K562 (cell line): ENCODE measurements at regions not wholly inside any gene's neighbourhood (a gene's known extent, or its start where the extent isn't known, plus 50 kb on each side); places are given as distances from the start of the nearest gene placed in this dataset.

Experiments
- ATAC-seq: fragments of 200-7000 bp; cut with Tn5 transposase; 3 replicates; pipeline ENCODE4 v1.9.1; 2020; ENCODE audit warnings: moderate library complexity
- BruUV-seq: library from RNA; stranded (reverse); fragments of 400-500 nt; replicated peaks from 2 replicates; lab custom pipeline; 2021; lab: Mats Ljungman, UMichigan
- CTCF ChIA-PET: fragments of 300-600 bp; formaldehyde crosslinking; extraction: SDS; loops from one replicate; lab custom pipeline; 2021; ENCODE audit warnings: low intra/inter-chr PET ratio; lab: Yijun Ruan, JAX
- POLR2A ChIA-PET: fragments of 300-600, 350-650 bp; sonication (Branson Sonifier 250); formaldehyde crosslinking; extraction: SDS; loops from one replicate; lab custom pipeline; 2021; ENCODE audit warnings: antibody characterized with exemption, inconsistent platforms; lab: Yijun Ruan, JAX
- DNase-seq, 4 experiments: peaks; one replicate each; pipeline versions ENCODE4 v3.0.0 to v3.0.0-alpha.2; 2011 to 2018; ENCODE audit warnings: low spot score in 3 of 4, mixed read lengths in 3 of 4; ENCODE audit errors: extremely low read depth in 1 of 4
- FAIRE-seq: peaks from 2 replicates; lab custom pipeline; 2011; peaks lifted over from hg19 to GRCh38; lab: Jason Lieb, UNC
- H2AFZ ChIP-seq: 2 replicates; pipeline ENCODE4 v1.6.0; 2011; ENCODE audit warnings: low read depth, low read length, control low read depth, inconsistent platforms
- H3K27ac ChIP-seq: fragments of 200-600 bp; 3 replicates; pipeline ENCODE4 v1.8.0; 2011; ENCODE audit warnings: low read depth, mild to moderate bottlenecking, control low read depth, inconsistent platforms, low read length, moderate library complexity, mixed read lengths; ENCODE audit errors: extremely low read depth
- H3K27me3 ChIP-seq, 2 experiments: fragments of 300-600 bp in 1 of 2; 2 replicates in 1 of 2; 3 replicates in 1 of 2; pipeline versions ENCODE4 v1.6.0 to v1.8.0; 2011; ENCODE audit warnings: inconsistent platforms in 2 of 2, low read length in 2 of 2, mild to moderate bottlenecking in 1 of 2, mixed read lengths in 1 of 2, moderate library complexity in 1 of 2; ENCODE audit not compliant: control insufficient read depth in 2 of 2, insufficient read depth in 2 of 2
- H3K36me3 ChIP-seq: fragments of 300-600 bp; 3 replicates; pipeline ENCODE4 v1.8.0; 2011; ENCODE audit warnings: mild to moderate bottlenecking, low read length, inconsistent platforms; ENCODE audit not compliant: control insufficient read depth, insufficient read depth
- H3K4me1 ChIP-seq, 2 experiments: fragments of 200-600 bp in 1 of 2; replicated peaks in 1 of 2; 2 replicates in 1 of 2; 3 replicates in 1 of 2; pipeline versions ENCODE4 v1.5.1 to v1.8.0; 2011; ENCODE audit warnings: inconsistent platforms in 2 of 2, low read length in 2 of 2, mild to moderate bottlenecking in 1 of 2, mixed read lengths in 1 of 2, moderate library complexity in 1 of 2; ENCODE audit not compliant: control insufficient read depth in 2 of 2, insufficient read depth in 2 of 2
- H3K4me2 ChIP-seq: 2 replicates; pipeline ENCODE4 v1.6.1; 2011; ENCODE audit warnings: low read length, control low read depth, inconsistent platforms, mixed read lengths; ENCODE audit not compliant: insufficient read depth
- H3K4me3 ChIP-seq: fragments of 200-600 bp; sonication (generic), shearing (Covaris generic); 2 replicates; pipeline ENCODE4 v1.5.1; 2016; ENCODE audit warnings: control low read depth, inconsistent platforms
- H3K79me2 ChIP-seq: fragments of 200-600 bp; 3 replicates; pipeline ENCODE4 v1.8.0; 2011; ENCODE audit warnings: low read length, inconsistent platforms; ENCODE audit not compliant: control insufficient read depth, insufficient read depth
- H3K9ac ChIP-seq, 2 experiments: 2 replicates each; pipeline versions ENCODE4 v1.6.0 to v1.6.1; 2011; ENCODE audit warnings: low read depth in 2 of 2, low read length in 2 of 2, control low read depth in 1 of 2, inconsistent platforms in 1 of 2, mild to moderate bottlenecking in 1 of 2, mixed read lengths in 1 of 2; ENCODE audit not compliant: insufficient read depth in 1 of 2
- H3K9me1 ChIP-seq: one replicate; pipeline ENCODE4 v1.6.0; 2011; ENCODE audit warnings: inconsistent platforms, mild to moderate bottlenecking, low read length, moderate library complexity; ENCODE audit not compliant: control insufficient read depth, insufficient read depth
- H3K9me3 ChIP-seq: replicated peaks from 2 replicates; pipeline ENCODE4 v1.5.1; 2011; ENCODE audit warnings: low read depth, low read length, inconsistent platforms; ENCODE audit not compliant: control insufficient read depth, insufficient read depth
- H4K20me1 ChIP-seq: replicated peaks from 2 replicates; pipeline ENCODE4 v1.6.1; 2011; ENCODE audit warnings: low read length, inconsistent platforms, mixed read lengths; ENCODE audit not compliant: control insufficient read depth, insufficient read depth
- ADNP ChIP-seq: fragments of 200-800 bp; sonication (Bioruptor generic); IDR thresholded peaks from 2 replicates; pipeline ENCODE4 v1.6.1; 2016; ENCODE audit warnings: missing genetic modification characterization, missing compliant biosample characterization
- CXXC5 ChIP-seq: fragments of 250-450 bp; sonication (Bioruptor Pico); IDR thresholded peaks from 2 replicates; pipeline ENCODE4 v1.8.0; 2022; ENCODE audit warnings: inconsistent platforms, mild to moderate bottlenecking, moderate library complexity
- MIER1 ChIP-seq: fragments of 450-650 bp; IDR thresholded peaks from 2 replicates; pipeline ENCODE4 v1.6.1; 2016; ENCODE audit warnings: antibody characterized with exemption, mild to moderate bottlenecking, low read depth
- POLR2AphosphoS5 ChIP-seq: IDR thresholded peaks from 2 replicates; pipeline ENCODE4 v1.6.1; 2011; ENCODE audit warnings: mild to moderate bottlenecking, low read depth, low read length, moderate library complexity; ENCODE audit not compliant: control insufficient read depth, insufficient read depth
- POLR2G ChIP-seq: fragments of 200-400 bp; formaldehyde crosslinking; IDR thresholded peaks from 2 replicates; pipeline ENCODE4 v1.6.1; 2017; ENCODE audit warnings: low read depth, mild to moderate bottlenecking, antibody characterized with exemption, low read length, moderate library complexity
- PRDM10 ChIP-seq: fragments of 450-650 bp; IDR thresholded peaks from 2 replicates; pipeline ENCODE4 v1.6.1; 2018; ENCODE audit not compliant: partially characterized antibody
- TARDBP ChIP-seq: fragments of 450-650 bp; IDR thresholded peaks from 2 replicates; pipeline ENCODE4 v1.6.1; 2016
- USF2 ChIP-seq: sonication (generic); formaldehyde crosslinking; IDR thresholded peaks from 2 replicates; pipeline ENCODE4 v1.5.0; 2020; ENCODE audit warnings: missing genetic modification reagents
- ZFP91 ChIP-seq: sonication (generic); formaldehyde crosslinking; IDR thresholded peaks from 2 replicates; pipeline ENCODE4 v1.8.0; 2022; ENCODE audit warnings: mild to moderate bottlenecking, missing genetic modification reagents
- ZNF263 ChIP-seq: sonication (generic); formaldehyde crosslinking; IDR thresholded peaks from 2 replicates; pipeline ENCODE4 v1.8.0; 2022; ENCODE audit warnings: mild to moderate bottlenecking, missing genetic modification reagents, borderline replicate concordance
- WGBS: fragments of 100-300 bp; shearing (Covaris generic); methylation state at CpG from one replicate; pipeline ENCODE4 v1.1.6; 2016; ENCODE audit warnings: low coverage, mixed read lengths; ENCODE audit not compliant: insufficient coverage; ENCODE audit errors: missing lambda C conversion rate; 5-methylcytosine and 5-hydroxymethylcytosine counted together
- in situ Hi-C: fragments of 300-500 bp; cut with MboI; formaldehyde crosslinking; loops from 4 replicates; pipeline ENCODE4 v1.15.0; 2018; ENCODE audit warnings: inconsistent platforms, mixed read lengths
- intact Hi-C: fragments of 100-400 bp; cut with micrococcal nuclease; formaldehyde crosslinking; loops from 2 replicates; pipeline ENCODE4 v1.14.2; 2022

- ChIA-PET CTCF (no interaction called here), POLR2A (no interaction called here)
- in situ Hi-C loops, result no loop called here
- DNase-seq (no peak), FAIRE-seq (no peak), ATAC-seq (no peak)
- no peak overlapping the region for H3K4me2 ChIP-seq
- H3K27ac ChIP-seq, result no peak overlapping the region
- H2AFZ ChIP-seq, result no peak overlapping the region
- no peak for TF ChIP-seq ZNF263 (CRISPR knock-in tag)
- H3K4me3 ChIP-seq, result no peak overlapping the region
- intact Hi-C loops, result no loop called here
- no peak overlapping the region for H3K9ac ChIP-seq
- no TSS peak for BruUV-seq
- H3K9me1 ChIP-seq, result no peaks in the 10 kb centered on the region
- no peaks in the 10 kb centered on the region for H3K9me3 ChIP-seq
- H3K27me3 ChIP-seq, result peaks cover 0 to 6% of the 10 kb centered on the region in 2 experiments; a peak in 1 of 5 replicates
- H4K20me1 ChIP-seq, result no peaks in the 10 kb centered on the region
- H3K79me2 ChIP-seq, result no peaks in the 10 kb centered on the region
- WGBS, result 15% methylated on average over 2 of the region's 2 CpGs
- no peaks in the 10 kb centered on the region for H3K4me1 ChIP-seq
- H3K36me3 ChIP-seq, result no peaks in the 10 kb centered on the region
Measured at GRCh38 chr10:125334545-125334944, 174.2 kb upstream of the CTBP2 start.

GRCh38 chr10:125333769-125334168 is 173.4 kb upstream of the CTBP2 start:
- WGBS, result 11% methylated on average over 1 of the region's 1 CpG
- in situ Hi-C loops, result no loop called here
- TF ChIP-seq CXXC5 (CRISPR knock-in tag), result no peak
- TF ChIP-seq ADNP, result no peak
- no peak for TF ChIP-seq POLR2G
- no peak for TF ChIP-seq PRDM10
- TF ChIP-seq TARDBP, result no peak
- no peak for TF ChIP-seq USF2
- no peak for TF ChIP-seq MIER1
- no peak for TF ChIP-seq POLR2AphosphoS5
- TF ChIP-seq ZFP91, result no peak

More at GRCh38 chr10:125333769-125334168, 173.4 kb upstream of the CTBP2 start:
- FAIRE-seq (no peak), DNase-seq (no peak), ATAC-seq (no peak)
- Histone ChIP-seq H3K4me3 (no peak overlapping the region), H3K9me3 (no peaks in the 10 kb centered on the region), H3K4me2 (no peak overlapping the region), H3K79me2 (no peaks in the 10 kb centered on the region), H3K9me1 (no peaks in the 10 kb centered on the region), H2AFZ (no peak overlapping the region), H3K27me3 (peaks cover 0 to 6% of the 10 kb centered on the region in 2 experiments; a peak in 1 of 5 replicates), H3K27ac (no peak overlapping the region), H4K20me1 (no peaks in the 10 kb centered on the region), H3K36me3 (no peaks in the 10 kb centered on the region), H3K9ac (no peak overlapping the region), H3K4me1 (no peaks in the 10 kb centered on the region)
- intact Hi-C loops, result no loop called here
- CTCF ChIA-PET, result no interaction called here
- BruUV-seq, result no TSS peak
- POLR2A ChIA-PET, result no interaction called here
